Osteoblast (primary cell): ENCODE measurements at regions not wholly inside any gene's neighbourhood (a gene's known extent, or its start where the extent isn't known, plus 50 kb on each side); places are given as distances from the start of the nearest gene placed in this dataset.

Experiments
- DNase-seq: peaks from one replicate; pipeline ENCODE4 v3.0.0; 2011; ENCODE audit warnings: low spot score, mixed read lengths; ENCODE audit not compliant: insufficient read length; ENCODE audit errors: missing footprints
- H2AFZ ChIP-seq: 2 replicates; pipeline ENCODE4 v1.6.0; 2011; ENCODE audit warnings: mild to moderate bottlenecking, low read length
- H3K27ac ChIP-seq: 2 replicates; pipeline ENCODE4 v1.5.1; 2011; ENCODE audit warnings: mild to moderate bottlenecking, low read depth, low read length, moderate library complexity
- H3K27me3 ChIP-seq: 2 replicates; pipeline ENCODE4 v1.6.0; 2012; ENCODE audit warnings: mild to moderate bottlenecking, control low read depth, inconsistent platforms, low read length, moderate library complexity; ENCODE audit not compliant: insufficient read depth
- H3K36me3 ChIP-seq: 2 replicates; pipeline ENCODE4 v1.5.1; 2011; ENCODE audit warnings: mild to moderate bottlenecking, low read length, control low read depth, moderate library complexity; ENCODE audit not compliant: insufficient read depth
- H3K4me1 ChIP-seq: 2 replicates; pipeline ENCODE4 v1.5.1; 2011; ENCODE audit warnings: mild to moderate bottlenecking, low read length, control low read depth, moderate library complexity; ENCODE audit not compliant: insufficient read depth
- H3K4me2 ChIP-seq: 2 replicates; pipeline ENCODE4 v1.6.0; 2011; ENCODE audit warnings: mild to moderate bottlenecking, low read length; ENCODE audit not compliant: insufficient read depth
- H3K4me3 ChIP-seq: fragments of 200-600 bp; sonication (generic); 3 replicates; pipeline ENCODE4 v1.5.1; 2012; ENCODE audit warnings: mild to moderate bottlenecking, low read length, inconsistent platforms; ENCODE audit not compliant: insufficient read depth
- H3K79me2 ChIP-seq: 2 replicates; pipeline ENCODE4 v1.6.0; 2012; ENCODE audit warnings: mild to moderate bottlenecking, low read length, control low read depth, inconsistent platforms; ENCODE audit not compliant: insufficient read depth
- H3K9me3 ChIP-seq: 2 replicates; pipeline ENCODE4 v1.5.1; 2011; ENCODE audit warnings: low read depth, low read length, control low read depth
- H4K20me1 ChIP-seq: 2 replicates; pipeline ENCODE4 v1.6.0; 2012; ENCODE audit warnings: mild to moderate bottlenecking, low read length, control low read depth; ENCODE audit not compliant: insufficient read depth
- TF ChIP-seq, protein P1 (sequence below): IDR thresholded peaks from 2 replicates; pipeline ENCODE4 v1.5.1; 2011; ENCODE audit warnings: mild to moderate bottlenecking, low read depth, low read length, moderate library complexity; ENCODE audit errors: extremely low read depth

DNA sequence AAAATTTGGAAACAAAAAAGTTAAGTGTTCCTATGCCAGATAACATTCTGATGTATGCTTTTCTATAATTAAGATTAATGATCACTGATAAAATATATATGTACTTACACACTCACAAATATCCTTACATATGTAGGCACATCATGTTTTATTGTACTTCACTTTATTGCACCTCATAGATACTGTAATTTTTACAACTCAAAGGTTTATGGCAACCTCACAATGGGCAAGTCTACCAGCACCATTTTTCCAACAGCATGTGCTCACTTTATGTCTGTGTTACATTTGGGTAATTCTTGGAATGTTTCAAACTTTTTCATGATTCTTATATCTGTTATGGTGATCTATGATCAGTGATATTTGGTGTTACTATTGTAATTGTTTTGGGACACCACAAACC lies 57.8 kb upstream of the GPRIN3 start:
- Histone ChIP-seq H3K27me3 (no peaks in the 10 kb centered on the region), H3K79me2 (no peaks in the 10 kb centered on the region), H3K36me3 (no peaks in the 10 kb centered on the region), H3K27ac (no peak overlapping the region), H3K4me3 (no peak overlapping the region), H3K4me1 (no peaks in the 10 kb centered on the region), H4K20me1 (no peaks in the 10 kb centered on the region), H3K4me2 (no peak overlapping the region), H3K9me3 (no peaks in the 10 kb centered on the region), H2AFZ (no peak overlapping the region)
- TF ChIP-seq, protein P1, sequence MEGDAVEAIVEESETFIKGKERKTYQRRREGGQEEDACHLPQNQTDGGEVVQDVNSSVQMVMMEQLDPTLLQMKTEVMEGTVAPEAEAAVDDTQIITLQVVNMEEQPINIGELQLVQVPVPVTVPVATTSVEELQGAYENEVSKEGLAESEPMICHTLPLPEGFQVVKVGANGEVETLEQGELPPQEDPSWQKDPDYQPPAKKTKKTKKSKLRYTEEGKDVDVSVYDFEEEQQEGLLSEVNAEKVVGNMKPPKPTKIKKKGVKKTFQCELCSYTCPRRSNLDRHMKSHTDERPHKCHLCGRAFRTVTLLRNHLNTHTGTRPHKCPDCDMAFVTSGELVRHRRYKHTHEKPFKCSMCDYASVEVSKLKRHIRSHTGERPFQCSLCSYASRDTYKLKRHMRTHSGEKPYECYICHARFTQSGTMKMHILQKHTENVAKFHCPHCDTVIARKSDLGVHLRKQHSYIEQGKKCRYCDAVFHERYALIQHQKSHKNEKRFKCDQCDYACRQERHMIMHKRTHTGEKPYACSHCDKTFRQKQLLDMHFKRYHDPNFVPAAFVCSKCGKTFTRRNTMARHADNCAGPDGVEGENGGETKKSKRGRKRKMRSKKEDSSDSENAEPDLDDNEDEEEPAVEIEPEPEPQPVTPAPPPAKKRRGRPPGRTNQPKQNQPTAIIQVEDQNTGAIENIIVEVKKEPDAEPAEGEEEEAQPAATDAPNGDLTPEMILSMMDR, result no peak
- no peak for DNase-seq

DNA sequence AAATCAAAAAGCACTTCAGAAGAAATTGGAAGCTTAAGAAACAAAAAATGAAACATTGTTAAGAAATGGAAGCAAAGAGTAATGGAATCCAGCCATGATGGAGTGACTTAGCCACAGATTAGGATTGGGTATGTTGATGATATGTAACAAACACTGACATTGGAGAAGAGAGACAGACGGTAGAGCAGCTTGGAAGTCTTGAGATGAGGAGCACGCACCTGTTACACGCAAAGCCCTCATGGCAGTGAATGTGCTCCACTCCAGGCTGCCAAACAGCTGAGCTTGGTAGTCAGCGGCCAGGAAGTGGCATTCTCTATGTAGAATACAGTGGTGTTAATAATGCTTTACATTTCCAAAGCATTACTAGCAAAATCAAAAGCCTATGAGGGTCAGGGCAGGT lies 56.9 kb upstream of the GPRIN3 start:
- TF ChIP-seq, protein P1, result no peak
- no peak overlapping the region for H3K4me3 ChIP-seq

DNA sequence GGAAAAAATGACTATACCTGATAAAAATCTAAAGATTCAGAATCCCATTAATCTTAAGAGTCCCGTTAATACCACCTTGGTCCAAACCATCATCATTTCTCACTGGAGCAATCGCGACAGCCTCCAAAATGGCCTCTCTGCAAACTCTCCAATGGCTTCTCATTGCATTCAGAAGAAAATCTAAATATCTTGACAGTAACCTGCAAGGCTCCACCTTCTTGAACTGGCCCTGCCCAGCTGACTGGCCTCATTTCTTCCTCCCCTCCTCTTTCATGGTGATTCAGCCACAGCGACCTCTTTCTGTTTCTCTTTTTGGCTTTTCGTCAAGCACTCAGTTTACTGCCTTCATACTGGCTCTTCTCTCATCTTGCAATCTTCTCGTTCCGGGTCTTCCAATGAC lies 56.2 kb upstream of the GPRIN3 start:
- Histone ChIP-seq H3K9me3 (no peaks in the 10 kb centered on the region), H3K27ac (no peak overlapping the region), H3K36me3 (no peaks in the 10 kb centered on the region), H2AFZ (no peak overlapping the region), H3K27me3 (no peaks in the 10 kb centered on the region), H3K4me3 (no peak overlapping the region), H3K4me1 (no peaks in the 10 kb centered on the region), H3K79me2 (no peaks in the 10 kb centered on the region), H4K20me1 (no peaks in the 10 kb centered on the region), H3K4me2 (no peak overlapping the region)
- TF ChIP-seq, protein P1, result no peak
- no peak for DNase-seq

More for the DNA sequence above, 56.9 kb upstream of the GPRIN3 start:
- no peak overlapping the region for H2AFZ ChIP-seq
- DNase-seq, result no peak
- no peak overlapping the region for H3K27ac ChIP-seq
- no peaks in the 10 kb centered on the region for H3K4me1 ChIP-seq
- no peaks in the 10 kb centered on the region for H3K9me3 ChIP-seq
- no peaks in the 10 kb centered on the region for H3K79me2 ChIP-seq
- no peaks in the 10 kb centered on the region for H4K20me1 ChIP-seq
- no peak overlapping the region for H3K4me2 ChIP-seq
- H3K36me3 ChIP-seq, result no peaks in the 10 kb centered on the region
- no peaks in the 10 kb centered on the region for H3K27me3 ChIP-seq

DNA sequence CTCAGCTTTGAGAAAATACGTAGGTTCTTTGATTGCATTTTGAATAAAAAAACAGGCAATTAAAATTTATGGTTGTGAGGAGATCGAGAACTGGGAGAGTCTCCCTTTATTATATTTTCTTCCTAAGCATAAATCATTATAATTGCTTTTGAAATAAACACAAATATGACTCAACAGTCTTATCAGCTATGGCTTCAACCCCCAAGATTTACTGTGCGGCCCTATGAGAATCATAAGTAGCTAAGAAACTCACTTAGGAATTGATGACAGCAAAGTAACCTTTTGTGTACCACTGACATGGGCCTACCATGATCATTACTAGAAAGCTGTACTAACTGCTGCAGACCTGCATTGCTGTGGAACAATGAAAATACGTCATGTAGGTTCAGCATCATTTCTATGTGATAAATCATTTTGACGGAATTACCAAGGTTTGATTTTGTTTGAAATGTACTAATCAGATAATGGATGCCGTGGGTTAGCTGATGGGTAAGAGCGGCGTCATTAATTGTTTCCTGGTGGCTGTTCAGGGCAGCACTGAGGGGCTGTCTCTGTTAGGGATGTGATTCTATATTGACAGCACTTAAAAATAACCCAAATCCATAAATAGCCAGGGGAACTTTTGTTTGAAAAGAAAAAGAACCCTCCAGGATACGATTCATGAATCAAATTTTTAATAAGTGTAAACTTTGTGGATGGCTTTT lies 51.5 kb upstream of the GPRIN3 start:
- Histone ChIP-seq H3K79me2 (no peaks in the 10 kb centered on the region), H3K27me3 (no peaks in the 10 kb centered on the region)
- no peak for DNase-seq

More for the DNA sequence above, 51.5 kb upstream of the GPRIN3 start:
- H2AFZ ChIP-seq, result no peak overlapping the region
- H3K4me1 ChIP-seq, result no peaks in the 10 kb centered on the region
- no peak overlapping the region for H3K4me3 ChIP-seq
- H4K20me1 ChIP-seq, result no peaks in the 10 kb centered on the region
- no peak overlapping the region for H3K4me2 ChIP-seq
- H3K27ac ChIP-seq, result no peak overlapping the region
- TF ChIP-seq, protein P1, result no peak
- no peaks in the 10 kb centered on the region for H3K36me3 ChIP-seq
- no peaks in the 10 kb centered on the region for H3K9me3 ChIP-seq
